ENCODE measurements at regions not wholly inside any gene's neighbourhood (a gene's known extent, or its start where the extent isn't known, plus 50 kb on each side); places are given as distances from the start of the nearest gene placed in this dataset.

DNA sequence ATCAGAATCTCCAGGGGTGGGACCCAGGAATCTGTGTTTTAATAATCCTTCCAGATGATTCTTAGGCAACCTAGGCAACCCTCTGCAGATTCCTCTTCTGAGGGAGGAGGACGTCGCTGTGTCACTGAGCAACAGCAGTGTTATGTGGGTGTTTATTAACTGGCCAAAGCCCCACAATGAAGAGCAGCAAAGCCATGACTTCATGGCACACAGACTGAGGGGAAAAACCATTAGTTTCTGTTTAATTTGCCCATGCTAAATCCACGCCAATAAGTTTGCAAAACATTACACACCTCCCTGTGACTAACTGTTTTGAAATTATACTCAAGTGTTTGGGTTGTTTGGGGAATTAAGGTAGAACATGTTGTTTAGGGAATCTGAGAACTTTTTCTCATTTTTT is 83.7 kb upstream of the TMED7 start:
- TF ChIP-seq POLR2A (IDR thresholded peaks at IDR 0.05) = no peak
- TF ChIP-seq, protein P1, sequence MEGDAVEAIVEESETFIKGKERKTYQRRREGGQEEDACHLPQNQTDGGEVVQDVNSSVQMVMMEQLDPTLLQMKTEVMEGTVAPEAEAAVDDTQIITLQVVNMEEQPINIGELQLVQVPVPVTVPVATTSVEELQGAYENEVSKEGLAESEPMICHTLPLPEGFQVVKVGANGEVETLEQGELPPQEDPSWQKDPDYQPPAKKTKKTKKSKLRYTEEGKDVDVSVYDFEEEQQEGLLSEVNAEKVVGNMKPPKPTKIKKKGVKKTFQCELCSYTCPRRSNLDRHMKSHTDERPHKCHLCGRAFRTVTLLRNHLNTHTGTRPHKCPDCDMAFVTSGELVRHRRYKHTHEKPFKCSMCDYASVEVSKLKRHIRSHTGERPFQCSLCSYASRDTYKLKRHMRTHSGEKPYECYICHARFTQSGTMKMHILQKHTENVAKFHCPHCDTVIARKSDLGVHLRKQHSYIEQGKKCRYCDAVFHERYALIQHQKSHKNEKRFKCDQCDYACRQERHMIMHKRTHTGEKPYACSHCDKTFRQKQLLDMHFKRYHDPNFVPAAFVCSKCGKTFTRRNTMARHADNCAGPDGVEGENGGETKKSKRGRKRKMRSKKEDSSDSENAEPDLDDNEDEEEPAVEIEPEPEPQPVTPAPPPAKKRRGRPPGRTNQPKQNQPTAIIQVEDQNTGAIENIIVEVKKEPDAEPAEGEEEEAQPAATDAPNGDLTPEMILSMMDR (IDR thresholded peaks at IDR 0.05) = no peak
